HFF-Myc (cell line): ENCODE measurements at regions not wholly inside any gene's neighbourhood (a gene's known extent, or its start where the extent isn't known, plus 50 kb on each side); places are given as distances from the start of the nearest gene placed in this dataset.

Experiments
- DNase-seq: peaks from one replicate; pipeline ENCODE4 v3.0.0-alpha.2; 2011; ENCODE audit warnings: low read depth; ENCODE audit errors: extremely low read depth
- H3K4me3 ChIP-seq: replicated peaks from 2 replicates; pipeline ENCODE4 v1.5.1; 2011; ENCODE audit warnings: low read depth, mild to moderate bottlenecking, control low read depth, low read length
- CTCF ChIP-seq: IDR thresholded peaks from 2 replicates; pipeline ENCODE4 v1.5.1; 2012; ENCODE audit warnings: mild to moderate bottlenecking, low read depth, low read length, control low read depth; ENCODE audit errors: missing control alignments

DNA sequence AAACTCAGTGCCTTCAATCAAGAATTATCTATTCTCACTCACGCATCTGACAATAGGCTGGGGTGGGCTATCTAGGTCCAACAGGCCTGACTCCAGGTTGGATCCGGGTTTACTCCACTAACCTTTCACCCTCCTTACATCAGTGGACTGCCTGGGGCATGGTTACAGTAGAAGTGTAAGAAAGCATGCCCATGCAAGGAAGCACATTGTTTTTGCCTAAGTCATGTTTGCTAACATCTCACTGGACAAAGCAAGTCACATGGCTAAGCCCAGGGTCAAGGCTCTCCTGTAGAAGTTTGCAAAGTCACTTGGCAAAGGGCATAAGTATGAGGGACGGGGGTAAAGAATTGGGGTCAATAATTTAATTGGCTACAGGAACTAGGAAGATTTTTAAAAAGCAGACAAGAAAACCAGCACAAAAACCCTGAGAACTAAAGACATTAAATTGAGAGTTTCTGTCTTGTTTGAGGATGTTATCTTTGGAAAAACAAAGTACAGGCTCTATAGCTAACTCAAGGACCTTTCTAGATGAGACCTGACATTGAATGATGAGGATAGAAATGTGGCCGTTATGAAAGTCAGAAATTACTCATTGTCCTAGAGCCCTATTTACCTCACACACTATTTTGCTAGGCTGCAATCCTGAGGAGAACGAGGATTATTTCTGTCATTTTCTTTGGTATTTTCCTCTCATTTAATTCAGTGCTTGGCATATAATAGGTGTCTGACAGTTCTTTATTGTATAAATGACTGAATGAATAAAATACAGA lies 214.2 kb downstream of the IL20RB start:
- DNase-seq: no peak
- TF ChIP-seq CTCF: no peak

GRCh38 chr3:137172728-137173127 lies 214.9 kb downstream of the IL20RB start:
- no peak overlapping the region for H3K4me3 ChIP-seq
- DNase-seq: no peak
- TF ChIP-seq CTCF: no peak

More for the DNA sequence above, 214.2 kb downstream of the IL20RB start:
- H3K4me3 ChIP-seq: no peak overlapping the region

DNA sequence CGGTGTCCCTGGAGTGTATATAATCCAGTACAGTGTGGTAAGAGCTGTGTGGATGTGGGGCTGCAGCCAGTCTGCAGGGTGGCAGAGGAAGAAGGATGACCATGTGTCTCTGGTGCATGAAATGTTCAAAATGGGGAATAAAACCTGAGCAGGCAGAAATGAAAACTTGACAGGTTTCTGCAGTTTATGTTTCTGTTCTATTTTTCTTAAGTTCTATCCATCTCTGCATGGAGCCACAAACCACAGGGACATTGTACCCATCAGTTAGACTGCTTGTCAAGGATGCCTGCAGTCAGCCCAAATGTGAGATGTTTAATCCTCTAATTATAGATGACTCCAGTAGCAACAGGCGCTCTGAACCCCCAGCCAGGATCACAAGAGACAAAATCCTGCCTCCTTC lies 216.7 kb downstream of the IL20RB start:
- TF ChIP-seq CTCF: no peak
- no peak for DNase-seq
- H3K4me3 ChIP-seq: no peak overlapping the region

- TF ChIP-seq CTCF: no peak
- no peak for DNase-seq
- H3K4me3 ChIP-seq: no peak overlapping the region
These were observed 222.4 kb downstream of the IL20RB start for GRCh38 chr3:137180220-137180619.

DNA sequence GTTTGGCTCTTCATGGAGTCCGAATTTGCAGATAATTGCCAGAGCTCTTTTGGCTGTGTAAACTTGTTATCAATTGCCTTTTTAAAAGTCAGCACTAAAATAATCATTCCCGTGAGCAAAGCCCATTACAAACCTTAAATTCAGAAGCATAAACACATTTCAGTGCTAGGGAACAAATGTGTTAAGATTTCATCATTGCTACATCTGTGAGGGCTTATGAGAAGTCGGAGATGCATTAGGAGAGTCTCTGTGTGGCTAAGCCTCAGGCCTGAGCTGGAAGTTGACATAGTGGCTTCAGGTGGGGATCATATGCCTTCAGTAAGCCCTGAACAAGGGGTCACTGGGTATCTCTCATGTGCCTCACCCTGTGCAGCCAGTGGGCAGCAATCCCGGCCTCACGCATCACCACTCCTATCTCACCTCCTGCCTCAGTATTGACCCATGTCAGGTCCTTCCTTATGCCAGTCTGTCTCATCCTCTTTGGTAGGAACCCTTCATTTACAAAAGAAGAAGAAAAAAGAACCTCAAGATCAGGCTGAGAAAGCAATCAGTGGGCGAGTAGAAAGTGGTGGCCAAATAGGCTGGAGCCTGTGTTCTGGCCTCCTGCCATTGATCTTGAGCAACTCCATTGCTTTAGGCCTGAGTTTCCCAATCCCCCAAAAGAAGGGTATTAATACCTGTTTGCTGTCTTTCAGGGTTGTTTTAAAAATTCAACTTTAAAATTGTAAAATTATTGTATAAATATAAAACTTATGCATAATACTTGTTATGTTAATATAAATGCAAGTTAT lies 233.5 kb downstream of the IL20RB start:
- no peak for TF ChIP-seq CTCF
- H3K4me3 ChIP-seq: no peak overlapping the region
- no peak for DNase-seq

- no peak overlapping the region for H3K4me3 ChIP-seq
- no peak for DNase-seq
- TF ChIP-seq CTCF: no peak
These were observed 234.2 kb downstream of the IL20RB start for GRCh38 chr3:137191951-137192350.
